Stimulated activated naive CD8-positive, alpha-beta T cell treated with anti-CD3 and anti-CD28 coated beads, Interleukin-15, Interleukin-2, amounts not matched to agents 100 U/mL and 50 U/mL, for 24 hours (primary cell): ENCODE measurements at regions not wholly inside any gene's neighbourhood (a gene's known extent, or its start where the extent isn't known, plus 50 kb on each side); places are given as distances from the start of the nearest gene placed in this dataset.
A peak's percentile ranks its signal among the peaks of the same experiment; 100 is the strongest.

Source experiments
- ATAC-seq: fragments of 150-1000 bp; cut with Tn5 transposase; one replicate; pipeline ENCODE4 v1.10.0; 2021
- DNase-seq: peaks from one replicate; pipeline ENCODE4 v3.0.0; 2021

- ATAC-seq (no peak), DNase-seq (no peak)
Observed at GRCh38 chr17:36816214-36816906, 120.9 kb upstream of the LHX1 start.

- ATAC-seq (no peak), DNase-seq (no peak)
Observed at GRCh38 chr17:36816907-36817288, 120.4 kb upstream of the LHX1 start.

GRCh38 chr17:36817483-36818048, 119.7 kb upstream of the LHX1 start:
- no peak for DNase-seq
- no peak for ATAC-seq

GRCh38 chr17:36818134-36818825, 119.0 kb upstream of the LHX1 start:
- ATAC-seq = no peak
- DNase-seq = no peak

GRCh38 chr17:36823850-36824677, 113.2 kb upstream of the LHX1 start:
- DNase-seq = no peak
- no peak for ATAC-seq

DNA sequence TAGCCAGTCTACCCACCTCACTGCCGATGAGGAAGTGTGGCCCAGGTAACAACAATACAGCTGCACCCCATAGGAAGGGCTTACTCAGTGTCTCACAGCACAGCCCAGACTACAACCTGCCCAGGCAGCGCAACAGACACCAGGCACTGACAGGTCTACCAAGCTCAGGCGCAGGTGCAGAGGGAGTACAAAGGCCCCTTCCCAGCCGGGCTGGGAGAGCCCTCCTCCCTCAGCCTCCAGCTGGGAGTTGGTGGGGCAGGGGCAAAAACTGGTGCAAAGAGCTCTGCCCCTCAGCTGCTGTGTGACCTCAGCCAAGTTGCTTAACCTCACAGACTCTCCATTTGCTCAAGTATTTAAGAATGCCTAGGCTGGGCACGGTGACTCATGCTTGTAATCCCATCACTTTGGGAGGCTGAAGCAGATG, 112.6 kb upstream of the LHX1 start:
- no peak for ATAC-seq
- DNase-seq = no peak

GRCh38 chr17:36825113-36825512, 112.2 kb upstream of the LHX1 start:
- ATAC-seq (no peak), DNase-seq (no peak)

GRCh38 chr17:36825521-36825920, 111.8 kb upstream of the LHX1 start:
- ATAC-seq (no peak), DNase-seq (no peak)

GRCh38 chr17:36825951-36826350, 111.3 kb upstream of the LHX1 start:
- ATAC-seq (no peak), DNase-seq (no peak)

DNA sequence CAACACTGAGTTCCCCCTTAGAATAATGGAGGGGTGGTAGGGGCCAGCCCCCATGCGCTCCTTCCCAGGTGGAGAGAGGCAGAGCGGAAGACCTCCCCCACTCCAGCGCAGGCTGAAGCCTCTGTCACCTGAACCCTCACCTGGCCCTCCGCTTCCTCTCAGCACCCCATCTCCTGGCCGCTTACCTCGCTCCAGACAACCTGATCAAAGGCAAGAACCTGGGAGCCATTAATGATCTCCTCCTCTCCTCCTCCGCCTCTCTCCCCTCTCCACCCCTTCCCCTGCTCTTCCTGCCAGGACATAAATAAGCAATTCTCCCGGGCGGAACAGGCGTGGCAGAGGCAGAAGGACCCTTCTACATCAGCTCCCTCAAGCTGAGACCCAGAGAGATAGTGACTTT, 110.2 kb upstream of the LHX1 start:
- ATAC-seq (no peak), DNase-seq (no peak)

- ATAC-seq = no peak
- no peak for DNase-seq
Observed at GRCh38 chr17:36829676-36830075, 107.6 kb upstream of the LHX1 start.

DNA sequence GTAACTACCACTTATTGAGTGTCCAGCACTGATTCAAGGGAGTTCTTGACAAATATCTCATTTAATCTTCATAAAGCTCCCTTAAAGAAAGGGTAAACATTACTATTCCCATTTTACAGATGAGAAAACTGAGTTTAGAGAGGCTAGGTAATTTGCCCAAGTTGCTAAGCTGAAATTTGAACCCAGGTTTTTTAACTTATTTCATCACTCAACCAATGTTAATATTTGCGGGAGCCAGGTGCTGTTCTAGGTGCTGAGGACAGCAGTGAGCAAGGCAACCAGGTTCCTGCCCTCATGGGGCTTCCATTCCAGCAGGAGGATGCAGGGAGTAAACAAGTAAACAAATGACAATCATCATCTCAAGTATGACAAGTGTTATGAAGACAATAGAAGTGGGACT, 104.0 kb upstream of the LHX1 start:
- DNase-seq (no peak), ATAC-seq (no peak)

DNA sequence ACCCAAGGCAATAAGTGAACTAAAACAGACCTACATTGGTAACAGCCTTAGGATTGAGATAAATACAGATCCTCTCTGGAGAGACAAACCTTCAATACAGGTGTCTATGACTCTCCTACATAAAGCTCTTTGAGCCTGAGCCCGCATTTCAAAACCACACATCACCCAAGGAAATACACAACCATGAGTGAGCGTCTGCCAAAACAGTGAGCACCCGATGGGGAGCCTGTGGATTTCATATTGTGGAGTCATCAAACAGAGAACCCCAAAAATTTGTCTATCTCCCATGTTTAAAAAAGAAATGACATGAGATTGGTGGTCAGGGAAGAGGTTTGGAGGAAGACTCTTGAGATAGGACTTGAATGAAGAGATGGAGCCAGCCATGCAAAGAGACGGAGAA, 102.2 kb upstream of the LHX1 start:
- DNase-seq (no peak), ATAC-seq (no peak)

GRCh38 chr17:36837195-36837938, 99.9 kb upstream of the LHX1 start:
- ATAC-seq (no peak), DNase-seq (no peak)

- no peak for ATAC-seq
- DNase-seq = no peak
Observed at GRCh38 chr17:36837939-36838272, 99.4 kb upstream of the LHX1 start.

- no peak for ATAC-seq
- DNase-seq = no peak
Observed at GRCh38 chr17:36839256-36839655, 98.0 kb upstream of the LHX1 start.

GRCh38 chr17:36840796-36841195, 96.5 kb upstream of the LHX1 start:
- ATAC-seq (no peak), DNase-seq (no peak)

DNA sequence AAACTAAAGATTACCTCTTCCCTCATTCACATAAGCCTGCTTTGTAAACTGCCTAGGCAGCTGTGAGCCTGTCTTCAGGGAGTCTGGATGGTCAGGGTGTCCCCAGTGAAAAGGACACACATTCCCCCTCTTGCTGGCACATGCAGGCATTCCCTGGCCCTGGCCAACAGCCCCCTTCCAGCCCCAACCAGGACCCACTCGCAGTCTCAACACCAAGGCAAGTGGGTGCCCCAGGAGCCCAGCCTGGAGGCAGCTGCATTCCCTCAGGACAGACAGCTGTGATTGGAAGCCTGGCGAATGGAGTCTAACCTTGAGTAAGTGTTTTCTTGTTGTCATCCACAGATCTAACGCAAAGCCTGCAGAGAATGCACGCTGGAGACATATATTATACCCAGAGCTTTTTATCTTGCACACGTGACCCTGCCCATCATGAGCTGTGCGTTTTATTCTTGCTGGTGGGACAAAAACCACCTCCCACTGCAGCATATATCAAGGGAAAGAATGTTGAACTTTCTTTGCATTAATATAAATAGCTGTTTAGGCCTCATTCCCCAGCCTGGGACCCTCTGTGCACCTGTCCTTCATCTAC, 95.0 kb upstream of the LHX1 start:
- ATAC-seq (no peak), DNase-seq (no peak)

GRCh38 chr17:36842963-36843558, 94.2 kb upstream of the LHX1 start:
- DNase-seq (no peak), ATAC-seq (no peak)

GRCh38 chr17:36844013-36844412, 93.3 kb upstream of the LHX1 start:
- ATAC-seq = peak; percentile 62
- DNase-seq = no peak

GRCh38 chr17:36844601-36845000, 92.7 kb upstream of the LHX1 start:
- DNase-seq (no peak), ATAC-seq (no peak)

DNA sequence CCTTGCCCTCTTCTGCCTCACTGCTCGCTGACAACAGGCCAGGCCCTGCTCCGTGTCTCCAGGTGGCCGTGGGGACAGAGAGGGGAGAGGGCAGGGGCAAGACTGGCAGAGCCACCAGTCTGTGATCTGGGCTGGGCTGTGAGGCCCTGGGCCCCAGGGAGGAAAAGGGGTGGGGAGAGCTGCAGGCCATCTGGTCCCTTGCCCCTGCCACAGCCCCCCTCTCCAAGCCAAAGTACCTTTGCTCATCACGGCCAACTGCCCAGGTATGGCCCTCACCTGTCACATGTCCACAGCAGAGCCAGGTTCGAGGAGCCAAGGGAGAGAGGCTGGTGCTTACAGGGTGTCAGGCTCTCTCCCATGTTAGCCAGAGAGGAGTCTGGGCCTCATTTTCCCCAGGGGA, 91.4 kb upstream of the LHX1 start:
- no peak for ATAC-seq

More for the DNA sequence above, 91.4 kb upstream of the LHX1 start:
- DNase-seq = no peak
